CD4-positive, alpha-beta T cell treated with Interleukin-17A for 1 hour (primary cell): ENCODE measurements at regions not wholly inside any gene's neighbourhood (a gene's known extent, or its start where the extent isn't known, plus 50 kb on each side); places are given as distances from the start of the nearest gene placed in this dataset.
"Not testable (repeated sequence)": the region's sequence is repeated elsewhere in the genome, so short reads cannot be mapped to it uniquely, and the experiment has no call there.

Experiments used
- DNase-seq: peaks from one replicate; pipeline ENCODE4 v3.0.0-alpha.2; 2020

DNA sequence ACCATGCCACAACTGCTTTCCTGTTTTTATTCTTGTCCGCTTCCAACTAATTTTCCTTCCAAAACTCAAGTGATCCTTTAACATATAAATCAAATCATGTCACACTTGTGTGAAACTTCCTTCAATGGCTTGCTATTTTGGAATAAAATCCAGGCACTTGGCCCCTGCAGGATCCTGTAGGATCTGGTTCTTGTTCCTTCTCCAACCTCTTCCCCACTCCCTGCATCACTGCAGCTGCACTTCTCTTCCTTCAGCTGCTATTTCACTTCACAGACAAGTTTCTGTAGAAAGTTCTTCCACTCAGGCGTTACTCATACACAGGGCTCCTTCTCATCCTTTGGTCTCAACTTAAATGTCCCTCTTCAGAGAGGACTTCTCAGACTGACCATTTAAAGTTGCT lies 239.7 kb upstream of the BTG1 start:
- DNase-seq = no peak

GRCh38 chr12:92384571-92384970 lies 238.9 kb upstream of the BTG1 start:
- DNase-seq = no peak

DNA sequence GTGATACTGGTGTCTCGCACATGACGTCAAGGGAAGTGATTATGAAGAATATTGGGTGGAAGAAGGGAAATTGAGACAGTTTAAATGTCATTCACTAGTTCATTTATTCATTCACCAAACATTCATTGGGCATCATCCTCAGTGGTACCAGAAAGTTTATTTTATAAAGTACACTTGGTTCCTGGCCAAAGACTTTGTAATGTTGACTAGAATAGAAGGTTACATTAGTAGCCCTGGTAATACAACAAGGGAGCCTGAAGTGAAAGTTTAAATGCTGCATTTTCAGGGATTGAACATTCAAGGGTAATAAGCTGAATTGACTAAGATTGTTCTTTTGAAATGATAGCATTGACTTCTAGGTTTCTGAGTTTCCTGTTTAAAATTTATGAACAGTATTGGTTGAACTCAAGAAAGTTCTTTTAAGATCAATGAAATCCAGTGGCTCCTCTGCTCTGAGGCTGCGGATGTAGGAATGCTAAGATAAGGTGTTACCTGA lies 236.8 kb upstream of the BTG1 start:
- no peak for DNase-seq

- no peak for DNase-seq
These were observed 236.2 kb upstream of the BTG1 start for GRCh38 chr12:92381856-92382255.

DNA sequence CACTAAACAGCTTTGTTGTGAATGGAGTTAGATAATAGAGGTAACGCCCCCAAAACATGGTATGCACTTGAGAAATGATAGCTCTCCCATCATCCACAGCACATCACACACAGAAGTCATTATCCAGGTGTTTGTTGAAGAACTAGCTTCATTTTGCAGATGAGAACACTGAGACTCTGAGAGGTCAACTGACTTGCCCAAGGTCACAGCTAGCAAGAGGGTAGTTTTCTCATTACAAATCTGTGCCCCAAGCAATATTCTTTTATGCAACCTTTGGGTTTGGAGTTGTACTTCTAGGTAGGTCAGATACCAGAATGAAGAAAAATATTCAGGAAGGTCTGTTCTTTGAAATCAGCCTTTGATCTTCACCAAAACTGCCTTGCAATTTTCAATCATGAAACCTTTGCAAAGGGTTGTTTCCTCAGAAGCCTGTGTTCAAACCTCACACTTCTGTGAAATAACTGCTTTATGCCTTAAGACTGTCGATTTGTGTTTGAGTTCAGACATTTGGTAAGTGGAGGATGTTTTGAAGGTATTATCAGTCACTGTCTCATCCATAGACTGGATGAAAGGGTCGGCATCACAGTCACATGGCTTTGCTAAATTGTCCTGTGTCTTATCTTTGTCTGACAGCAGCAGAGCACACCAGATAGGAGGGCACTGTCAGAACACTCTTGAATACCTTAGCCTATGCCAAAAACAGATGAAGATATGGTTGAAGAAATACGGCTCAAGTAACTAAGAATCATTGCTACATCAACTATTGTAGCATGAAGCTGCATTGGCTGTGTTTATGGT lies 233.2 kb upstream of the BTG1 start:
- DNase-seq = peak; percentile 29

- DNase-seq = not testable (repeated sequence)
These were observed 229.9 kb upstream of the BTG1 start for GRCh38 chr12:92375504-92375903.

- no peak for DNase-seq
These were observed 225.2 kb upstream of the BTG1 start for GRCh38 chr12:92370828-92371227.

- DNase-seq = no peak
These were observed 224.0 kb upstream of the BTG1 start for GRCh38 chr12:92369636-92370035.

DNA sequence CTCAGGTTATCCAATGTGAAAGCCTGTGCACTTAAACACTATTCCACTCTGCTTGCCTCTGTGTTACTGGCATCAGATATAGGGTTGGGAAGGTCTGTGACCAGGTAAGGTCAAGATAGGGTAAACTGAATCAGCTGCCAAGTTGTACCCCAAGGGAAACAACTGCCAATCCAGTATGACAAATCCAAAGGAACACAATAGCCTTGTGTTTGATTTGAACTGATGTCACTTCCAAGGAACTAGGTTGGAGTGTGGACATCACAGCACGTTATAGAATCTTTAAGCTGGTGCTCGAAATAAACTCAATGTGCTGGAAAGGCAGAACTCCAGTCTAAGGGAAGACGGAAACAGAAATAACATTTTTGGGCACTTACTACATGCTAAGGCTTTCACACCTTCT lies 223.4 kb upstream of the BTG1 start:
- DNase-seq = no peak

- no peak for DNase-seq
These were observed 220.2 kb upstream of the BTG1 start for GRCh38 chr12:92365836-92366235.

- no peak for DNase-seq
These were observed 219.7 kb upstream of the BTG1 start for GRCh38 chr12:92365333-92365732.

DNA sequence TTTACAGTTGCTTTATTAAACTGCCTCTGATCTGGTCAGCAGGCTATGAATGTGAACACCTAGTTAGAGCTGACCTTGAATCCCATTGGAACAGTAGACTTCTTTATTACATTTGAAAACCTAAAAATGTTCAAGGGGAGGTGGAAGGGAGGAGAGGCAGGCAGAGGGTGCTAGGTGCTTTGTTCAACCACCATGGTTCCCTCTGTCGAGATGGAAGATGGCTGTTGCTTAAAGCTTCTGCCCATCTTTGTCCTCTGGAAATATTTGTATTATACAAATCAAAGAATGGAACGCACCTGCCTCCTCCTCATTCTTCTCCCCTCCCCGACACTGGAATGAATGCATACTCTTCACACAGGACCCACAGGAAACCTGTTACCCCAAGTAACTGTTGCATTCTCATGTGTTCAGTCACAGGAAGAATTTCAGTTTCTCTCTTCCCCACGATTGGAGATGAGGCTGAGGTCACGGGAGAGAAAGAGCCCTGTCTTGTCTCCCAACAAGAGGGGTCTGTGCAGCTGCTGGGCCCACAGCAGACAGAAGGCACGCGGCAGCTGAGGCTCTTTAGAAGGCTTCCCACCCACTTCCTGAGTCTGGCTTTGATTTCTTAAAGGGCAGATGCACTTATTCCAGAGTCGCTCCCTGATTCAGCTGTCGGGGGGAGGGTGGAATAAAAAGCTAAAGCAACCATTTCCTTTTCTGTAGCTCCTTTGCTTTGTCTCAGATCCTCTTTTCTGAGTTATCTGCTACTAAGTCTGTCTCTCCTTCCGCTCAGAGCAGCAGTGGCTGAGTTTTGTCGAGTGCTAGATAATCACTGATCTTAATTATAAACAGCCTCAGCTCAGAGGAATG lies 217.9 kb upstream of the BTG1 start:
- DNase-seq = peak; percentile 64

GRCh38 chr12:92362785-92363184 lies 217.1 kb upstream of the BTG1 start:
- DNase-seq = peak; percentile 53

GRCh38 chr12:92362126-92362525 lies 216.5 kb upstream of the BTG1 start:
- no peak for DNase-seq

DNA sequence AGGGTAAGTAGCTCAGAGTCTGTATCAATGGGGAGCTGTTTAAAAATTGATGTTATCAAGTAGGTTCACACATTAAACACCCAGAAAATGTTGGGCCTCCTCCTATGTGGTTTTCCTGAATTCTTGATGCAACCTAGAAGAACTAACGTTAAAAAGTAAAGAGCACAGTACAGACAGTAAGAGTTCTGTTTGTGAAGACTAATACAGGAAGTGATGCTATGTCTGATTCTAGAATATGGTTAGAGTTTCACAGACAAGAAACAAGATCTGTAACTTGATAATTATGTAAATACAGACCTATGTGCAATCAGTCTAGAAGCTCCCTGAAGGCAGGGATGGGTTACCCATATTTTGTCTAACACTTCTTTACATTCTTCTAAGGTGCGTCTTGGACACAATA lies 214.9 kb upstream of the BTG1 start:
- DNase-seq = peak; percentile 72

DNA sequence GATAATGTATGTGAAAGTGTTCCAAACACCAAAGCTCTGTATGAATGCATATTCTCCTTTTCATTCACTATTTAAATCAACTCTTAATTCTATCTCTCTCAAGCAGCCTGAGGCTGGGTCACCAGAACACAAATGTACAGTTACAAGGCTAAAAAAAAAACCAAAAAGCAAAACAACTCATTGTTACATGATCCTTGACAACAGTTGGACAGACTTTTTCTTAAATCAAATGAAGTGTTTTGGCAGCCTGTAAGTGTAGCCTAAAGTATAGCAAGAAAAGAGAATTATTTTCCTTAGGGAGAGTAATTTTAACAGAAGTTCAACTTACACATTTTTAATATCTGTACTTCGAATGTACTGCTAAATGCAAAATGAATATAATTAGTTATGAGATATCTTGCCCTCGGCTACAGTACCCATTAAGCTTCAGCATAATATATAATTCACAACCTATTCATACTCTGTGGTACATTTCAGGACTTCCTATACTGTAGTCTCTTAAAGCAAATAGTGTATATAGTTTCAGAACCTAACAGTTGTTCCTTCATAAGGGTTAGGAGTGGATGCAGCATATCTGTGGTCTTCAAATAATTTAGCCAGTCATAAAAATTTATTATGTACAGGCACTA lies 214.0 kb upstream of the BTG1 start:
- no peak for DNase-seq

- no peak for DNase-seq
These were observed 212.1 kb upstream of the BTG1 start for GRCh38 chr12:92357584-92358261.

- no peak for DNase-seq
These were observed 210.8 kb upstream of the BTG1 start for GRCh38 chr12:92356425-92356824.

GRCh38 chr12:92349635-92350034 lies 204.0 kb upstream of the BTG1 start:
- no peak for DNase-seq

DNA sequence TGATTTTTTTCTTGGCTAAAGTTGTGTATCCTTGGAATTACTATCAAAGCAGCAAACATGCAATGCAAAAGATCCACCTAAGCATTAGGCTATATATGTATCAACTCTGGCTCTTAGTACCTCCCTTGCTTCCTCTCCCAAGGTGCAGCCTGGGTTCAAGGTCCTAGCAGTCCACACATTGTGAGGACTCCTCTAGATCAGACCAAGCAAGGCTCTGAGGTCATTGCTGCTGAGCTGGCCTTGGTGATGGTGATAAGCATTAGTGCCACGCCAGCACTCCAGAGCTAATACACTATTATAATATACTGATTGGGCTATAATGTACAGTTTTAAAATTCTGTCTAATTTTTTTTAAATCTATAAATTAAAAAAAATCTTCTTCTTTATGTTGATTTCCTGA lies 196.9 kb upstream of the BTG1 start:
- no peak for DNase-seq

GRCh38 chr12:92341065-92341668 lies 195.5 kb upstream of the BTG1 start:
- DNase-seq = no peak

DNA sequence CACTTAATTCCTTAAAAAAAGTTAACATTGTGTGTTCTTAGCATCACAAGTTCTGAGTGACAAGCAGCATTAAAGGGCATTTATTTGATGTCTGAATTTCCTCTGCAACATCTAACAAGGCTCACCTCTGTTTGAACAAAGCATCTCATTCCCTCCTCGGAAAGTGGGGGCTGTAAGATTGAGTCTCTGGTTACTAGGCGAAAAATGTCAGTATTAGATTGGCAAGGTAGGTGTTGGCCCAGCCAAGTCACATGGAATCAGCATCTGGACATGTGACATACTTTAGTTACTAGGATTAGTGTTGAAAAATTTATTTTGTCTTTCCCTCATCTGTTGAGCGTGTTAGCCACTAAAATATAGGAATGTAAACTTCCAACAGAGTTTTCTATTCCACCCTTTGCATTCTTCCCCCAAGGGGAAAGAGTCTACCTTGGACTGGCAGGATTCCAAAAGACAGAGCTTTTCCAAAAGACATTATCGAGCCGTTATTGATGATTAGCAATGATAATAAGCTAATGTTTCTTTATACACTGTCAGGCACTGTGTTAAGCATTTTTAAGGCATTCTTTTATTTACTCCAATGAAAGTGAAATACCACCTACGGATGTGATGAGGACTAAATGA lies 194.9 kb upstream of the BTG1 start:
- no peak for DNase-seq
